SU-DHL-6 (cell line): ENCODE measurements at regions not wholly inside any gene's neighbourhood (a gene's known extent, or its start where the extent isn't known, plus 50 kb on each side); places are given as distances from the start of the nearest gene placed in this dataset.

ENCODE experiments used
- H2AFZ ChIP-seq: fragments of 200-600 bp; sonication (generic); 2 replicates; pipeline ENCODE4 v1.6.1; 2014; ENCODE audit warnings: low read depth, mild to moderate bottlenecking, moderate library complexity, mixed read lengths, antibody characterized with exemption, low read length; ENCODE audit not compliant: severe bottlenecking
- H3F3A ChIP-seq: fragments of 200-600 bp; shearing (Covaris generic); 2 replicates; pipeline ENCODE4 v1.6.0; 2016; ENCODE audit warnings: antibody characterized with exemption, mild to moderate bottlenecking; ENCODE audit not compliant: insufficient read depth
- H3K27ac ChIP-seq: fragments of 200-600 bp; sonication (generic); 2 replicates; pipeline ENCODE4 v1.5.1; 2016; ENCODE audit warnings: low read depth, mild to moderate bottlenecking, low read length, moderate library complexity, mixed read lengths
- H3K27me3 ChIP-seq: fragments of 200-600 bp; sonication (generic), shearing (Covaris generic); 2 replicates; pipeline ENCODE4 v1.6.0; 2014; ENCODE audit warnings: mild to moderate bottlenecking, low read length
- H3K36me3 ChIP-seq: fragments of 200-600 bp; sonication (generic); 2 replicates; pipeline ENCODE4 v1.6.1; 2014; ENCODE audit warnings: mild to moderate bottlenecking, low read length, mixed read lengths
- H3K4me2 ChIP-seq: fragments of 300-600, 200-600 bp; shearing (Covaris generic), sonication (generic); 2 replicates; pipeline ENCODE4 v1.6.0; 2014; ENCODE audit warnings: low read length, low read depth, mild to moderate bottlenecking; ENCODE audit not compliant: poor library complexity, severe bottlenecking
- H3K4me3 ChIP-seq: fragments of 200-600 bp; sonication (generic); 2 replicates; pipeline ENCODE4 v1.5.1; 2014; ENCODE audit warnings: antibody characterized with exemption, low read length, mild to moderate bottlenecking, mixed read lengths; ENCODE audit not compliant: insufficient read depth, poor library complexity, severe bottlenecking
- H3K79me2 ChIP-seq: fragments of 200-600 bp; sonication (generic); 2 replicates; pipeline ENCODE4 v1.6.1; 2014; ENCODE audit warnings: mild to moderate bottlenecking, low read length, moderate library complexity; ENCODE audit not compliant: insufficient read depth
- H3K9ac ChIP-seq: fragments of 200-600 bp; sonication (generic); 2 replicates; pipeline ENCODE4 v1.7.0; 2014; ENCODE audit warnings: mild to moderate bottlenecking, low read length
- H3K9me2 ChIP-seq: fragments of 200-600 bp; sonication (generic); replicated peaks from 2 replicates; pipeline ENCODE4 v1.6.1; 2014; ENCODE audit warnings: low read length; ENCODE audit not compliant: insufficient read depth
- H3K9me3 ChIP-seq: fragments of 200-600 bp; sonication (generic); 2 replicates; pipeline ENCODE4 v1.6.1; 2014; ENCODE audit warnings: low read length, mixed read lengths; ENCODE audit not compliant: insufficient read depth
- H4K20me1 ChIP-seq: fragments of 200-600 bp; sonication (generic); 2 replicates; pipeline ENCODE4 v1.6.1; 2014; ENCODE audit warnings: low read depth, mild to moderate bottlenecking, antibody characterized with exemption, low read length, moderate library complexity, mixed read lengths
- CTCF ChIP-seq: fragments of 200-600 bp; sonication (generic); IDR thresholded peaks from one replicate; pipeline ENCODE4 v1.5.1; 2017; ENCODE audit warnings: antibody characterized with exemption, mild to moderate bottlenecking, low read length, moderate library complexity; ENCODE audit not compliant: insufficient read depth, poor library complexity, severe bottlenecking
- EZH2phosphoT487 ChIP-seq: fragments of 200-600 bp; sonication (generic), shearing (Covaris generic); conservative IDR thresholded peaks from 2 replicates; pipeline ENCODE4 v1.6.1; 2018; ENCODE audit warnings: mild to moderate bottlenecking, antibody characterized with exemption, low read length, moderate library complexity, mixed read lengths

GRCh38 chr5:98621821-98622220 lies 151.6 kb upstream of the RGMB start:
- Histone ChIP-seq H3K27me3 (no peaks in the 10 kb centered on the region), H3K4me2 (no peak overlapping the region), H3F3A (no peaks in the 10 kb centered on the region), H3K9me2 (no peaks in the 10 kb centered on the region), H4K20me1 (no peaks in the 10 kb centered on the region), H3K4me3 (no peak overlapping the region), H3K9ac (no peak overlapping the region), H3K79me2 (no peaks in the 10 kb centered on the region), H3K36me3 (no peaks in the 10 kb centered on the region), H2AFZ (no peak overlapping the region), H3K27ac (no peak overlapping the region), H3K9me3 (no peaks in the 10 kb centered on the region)
- no peak for TF ChIP-seq CTCF

- H3K79me2 ChIP-seq = no peaks in the 10 kb centered on the region
- H2AFZ ChIP-seq = no peak overlapping the region
- H3K4me2 ChIP-seq = no peak overlapping the region
- no peaks in the 10 kb centered on the region for H3K36me3 ChIP-seq
- H3K27me3 ChIP-seq = no peaks in the 10 kb centered on the region
- H3K9me3 ChIP-seq = no peaks in the 10 kb centered on the region
- no peak overlapping the region for H3K27ac ChIP-seq
- TF ChIP-seq CTCF (no peak), EZH2phosphoT487 (no peak)
- no peaks in the 10 kb centered on the region for H3F3A ChIP-seq
- H3K4me3 ChIP-seq = no peak overlapping the region
- no peaks in the 10 kb centered on the region for H3K9me2 ChIP-seq
- H4K20me1 ChIP-seq = no peaks in the 10 kb centered on the region
- H3K9ac ChIP-seq = no peak overlapping the region
Observed at GRCh38 chr5:98624145-98624880, 149.2 kb upstream of the RGMB start.

- no peaks in the 10 kb centered on the region for H3K79me2 ChIP-seq
- no peak overlapping the region for H3K4me3 ChIP-seq
- H3K36me3 ChIP-seq = no peaks in the 10 kb centered on the region
- H3K27me3 ChIP-seq = no peaks in the 10 kb centered on the region
- H3F3A ChIP-seq = no peaks in the 10 kb centered on the region
- H3K4me2 ChIP-seq = no peak overlapping the region
- H3K9me2 ChIP-seq = no peaks in the 10 kb centered on the region
- no peak overlapping the region for H2AFZ ChIP-seq
- no peak overlapping the region for H3K9ac ChIP-seq
- no peak overlapping the region for H3K27ac ChIP-seq
- TF ChIP-seq CTCF (no peak), EZH2phosphoT487 (no peak)
- H4K20me1 ChIP-seq = no peaks in the 10 kb centered on the region
- no peaks in the 10 kb centered on the region for H3K9me3 ChIP-seq
Observed at GRCh38 chr5:98627121-98627520, 146.3 kb upstream of the RGMB start.
